Coronary artery (tissue), 2 donors: ENCODE measurements at regions not wholly inside any gene's neighbourhood (a gene's known extent, or its start where the extent isn't known, plus 50 kb on each side); places are given as distances from the start of the nearest gene placed in this dataset.

ENCODE experiments used
- DNase-seq: peaks from one replicate; pipeline ENCODE4 v3.0.0-alpha.2; 2017; ENCODE audit warnings: low spot score
- H3K27ac ChIP-seq, 2 donors: fragments of 200-600 bp; sonication (generic); one replicate each; pipeline ENCODE4 v1.5.1; 2016 to 2019
- H3K4me3 ChIP-seq: fragments of 200-600 bp; sonication (generic); 2 replicates; pipeline ENCODE4 v1.5.1; 2016; ENCODE audit warnings: mild to moderate bottlenecking, moderate library complexity
- TF ChIP-seq, protein P1 (sequence below): fragments of 200-600 bp; sonication (generic); IDR thresholded peaks from one replicate; pipeline ENCODE4 v1.5.1; 2019; ENCODE audit warnings: antibody characterized with exemption

DNA sequence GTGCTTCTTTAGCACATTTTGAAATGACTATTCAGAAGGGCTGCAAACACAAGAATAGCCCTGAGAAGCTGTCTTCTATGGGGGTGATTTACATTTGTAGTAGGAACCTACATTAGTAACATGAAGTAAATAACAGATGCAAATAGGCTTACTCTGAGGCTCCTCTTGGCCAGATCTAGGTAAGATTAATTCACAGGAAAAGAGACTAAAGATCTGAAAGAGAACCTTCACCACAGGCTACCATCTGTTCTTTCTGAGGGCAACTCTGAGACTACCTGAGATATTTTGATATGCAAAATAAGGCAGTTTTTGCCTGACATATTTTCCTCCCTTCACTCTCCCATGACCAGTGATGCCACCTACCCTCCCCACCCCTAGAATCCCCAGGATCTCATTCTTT, 1267.8 kb downstream of the PLA2G4A start:
- H3K4me3 ChIP-seq: no peak overlapping the region
- no peak for DNase-seq
- TF ChIP-seq, protein P1, sequence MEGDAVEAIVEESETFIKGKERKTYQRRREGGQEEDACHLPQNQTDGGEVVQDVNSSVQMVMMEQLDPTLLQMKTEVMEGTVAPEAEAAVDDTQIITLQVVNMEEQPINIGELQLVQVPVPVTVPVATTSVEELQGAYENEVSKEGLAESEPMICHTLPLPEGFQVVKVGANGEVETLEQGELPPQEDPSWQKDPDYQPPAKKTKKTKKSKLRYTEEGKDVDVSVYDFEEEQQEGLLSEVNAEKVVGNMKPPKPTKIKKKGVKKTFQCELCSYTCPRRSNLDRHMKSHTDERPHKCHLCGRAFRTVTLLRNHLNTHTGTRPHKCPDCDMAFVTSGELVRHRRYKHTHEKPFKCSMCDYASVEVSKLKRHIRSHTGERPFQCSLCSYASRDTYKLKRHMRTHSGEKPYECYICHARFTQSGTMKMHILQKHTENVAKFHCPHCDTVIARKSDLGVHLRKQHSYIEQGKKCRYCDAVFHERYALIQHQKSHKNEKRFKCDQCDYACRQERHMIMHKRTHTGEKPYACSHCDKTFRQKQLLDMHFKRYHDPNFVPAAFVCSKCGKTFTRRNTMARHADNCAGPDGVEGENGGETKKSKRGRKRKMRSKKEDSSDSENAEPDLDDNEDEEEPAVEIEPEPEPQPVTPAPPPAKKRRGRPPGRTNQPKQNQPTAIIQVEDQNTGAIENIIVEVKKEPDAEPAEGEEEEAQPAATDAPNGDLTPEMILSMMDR: no peak
- no peak overlapping the region for H3K27ac ChIP-seq

DNA sequence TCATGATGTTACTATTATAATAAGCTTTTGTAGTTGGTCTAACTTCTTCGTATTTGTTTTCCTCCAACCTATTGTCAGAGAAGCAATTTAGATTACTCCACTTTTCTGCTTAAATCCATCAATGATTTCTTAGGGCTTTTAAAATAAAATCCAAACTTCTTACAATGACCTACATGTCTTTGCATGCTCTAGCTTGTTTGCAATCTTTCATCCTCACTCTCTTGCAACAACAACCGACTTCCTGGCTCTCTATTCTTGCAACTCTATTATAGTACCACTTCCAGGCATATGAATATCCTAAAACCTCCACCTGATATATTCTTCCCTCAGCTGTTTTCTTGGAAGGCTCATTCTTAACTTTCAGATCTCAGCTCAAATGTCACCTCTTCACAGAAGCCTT, 1288.7 kb downstream of the PLA2G4A start:
- H3K27ac ChIP-seq: no peak overlapping the region
- H3K4me3 ChIP-seq: no peak overlapping the region
- TF ChIP-seq, protein P1: no peak
- DNase-seq: no peak

DNA sequence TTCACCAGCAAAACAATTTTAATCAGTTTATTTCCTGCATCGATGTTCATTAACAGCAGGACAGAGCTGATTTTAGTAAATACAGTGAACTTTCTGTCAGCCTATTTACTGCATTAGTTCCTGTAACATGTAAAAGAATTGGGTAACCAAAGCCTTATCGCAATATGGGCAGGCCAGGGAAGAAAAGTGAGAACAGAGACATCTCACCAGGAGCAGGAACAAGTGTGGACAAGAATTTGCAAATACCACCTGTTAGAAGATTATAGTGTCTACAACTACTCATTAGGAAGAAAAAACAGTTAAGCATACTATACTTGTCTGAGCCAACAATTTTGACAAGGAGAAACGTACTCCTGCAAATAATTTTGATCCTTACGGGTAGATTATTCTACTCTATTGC, 1293.9 kb downstream of the PLA2G4A start:
- TF ChIP-seq, protein P1: no peak

DNA sequence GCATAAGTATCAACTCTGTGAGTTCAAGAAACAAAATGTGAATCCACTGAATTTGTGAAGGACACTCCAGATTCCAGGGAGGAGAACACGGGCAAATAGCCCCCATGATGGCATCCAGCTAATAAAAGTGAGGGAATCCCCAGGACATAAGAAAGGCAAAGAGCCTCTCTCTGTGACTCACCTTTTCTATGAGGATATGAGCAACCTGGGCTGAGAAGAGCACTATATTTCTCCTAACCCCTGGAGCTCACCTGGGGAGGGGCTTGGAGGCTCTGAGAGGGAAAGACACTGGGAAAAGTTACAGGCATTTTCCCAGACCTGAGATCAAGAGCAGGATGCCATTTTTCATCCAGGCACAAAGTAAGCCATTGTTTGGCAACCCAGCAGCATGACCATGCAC, 1298.8 kb downstream of the PLA2G4A start:
- Histone ChIP-seq H3K4me3 (no peak overlapping the region), H3K27ac (no peak overlapping the region)
- TF ChIP-seq, protein P1: no peak
- DNase-seq: no peak

More for the DNA sequence above, 1293.9 kb downstream of the PLA2G4A start:
- DNase-seq: no peak
- no peak overlapping the region for H3K4me3 ChIP-seq
- no peak overlapping the region for H3K27ac ChIP-seq

DNA sequence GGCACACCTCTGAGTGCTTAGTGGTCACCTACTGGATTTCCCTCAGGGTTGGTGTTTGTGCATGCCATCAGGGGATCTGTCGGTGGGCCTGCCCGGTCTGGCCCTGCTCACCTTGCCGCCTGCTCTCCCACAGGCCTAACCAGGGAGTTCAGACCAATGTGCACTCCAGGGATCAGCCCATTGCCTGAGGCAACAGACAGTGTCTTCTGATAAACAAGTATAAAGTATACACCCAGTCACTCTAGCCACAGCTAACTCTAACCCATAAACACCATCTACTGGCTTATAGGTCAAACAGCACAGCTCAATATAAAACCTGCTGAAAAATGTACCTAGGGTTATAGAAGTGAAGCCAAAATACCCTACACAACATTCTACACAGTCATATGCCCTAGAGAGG, 1300.0 kb downstream of the PLA2G4A start:
- H3K4me3 ChIP-seq: no peak overlapping the region
- TF ChIP-seq, protein P1: no peak
- H3K27ac ChIP-seq: no peak overlapping the region
- DNase-seq: no peak

DNA sequence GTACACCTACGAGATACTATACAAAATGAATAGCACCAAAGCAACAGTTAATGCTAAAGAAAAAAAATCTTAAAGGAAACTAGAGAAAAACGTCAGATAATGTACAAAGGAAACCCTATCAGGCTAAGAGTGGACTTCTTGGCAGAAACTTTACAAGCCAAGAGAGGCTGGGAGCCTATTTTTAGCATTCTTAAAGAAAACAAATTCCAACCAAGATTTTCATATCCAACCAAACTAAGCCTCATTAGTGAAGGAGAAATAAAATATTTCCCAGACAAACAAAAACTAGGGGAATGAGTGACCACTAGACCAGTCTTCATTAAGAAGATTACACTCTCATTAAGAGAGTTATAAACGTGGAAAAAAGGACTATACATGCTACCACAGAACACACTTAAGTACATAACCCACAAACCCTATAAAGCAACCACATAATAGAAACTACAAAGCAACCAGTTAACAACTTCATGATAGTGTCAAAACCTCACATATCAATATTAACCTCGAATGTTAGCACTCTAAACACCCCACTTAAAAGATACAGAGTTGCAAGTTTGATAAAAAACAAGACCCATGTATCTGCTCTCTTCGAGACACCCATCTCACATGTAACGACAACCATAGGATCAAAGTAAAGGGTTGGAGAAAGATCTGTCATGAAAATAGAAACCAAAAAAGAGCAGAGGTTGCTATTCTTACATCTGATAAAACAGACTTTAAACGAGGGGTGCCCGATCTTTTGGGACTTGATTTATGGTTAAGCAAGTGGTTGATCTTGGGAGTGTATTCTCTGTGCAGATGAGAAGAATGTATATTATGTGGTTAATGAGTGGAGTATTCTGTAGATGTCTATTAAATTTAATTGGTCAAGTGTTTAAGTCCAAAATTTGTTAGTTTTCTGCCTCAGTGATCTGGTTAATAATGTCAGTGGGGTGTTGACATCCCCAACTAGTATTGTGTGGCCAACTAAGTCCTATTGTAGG, 1301.4 kb downstream of the PLA2G4A start:
- H3K27ac ChIP-seq: no peak overlapping the region
- H3K4me3 ChIP-seq: no peak overlapping the region
- TF ChIP-seq, protein P1: no peak
- no peak for DNase-seq

DNA sequence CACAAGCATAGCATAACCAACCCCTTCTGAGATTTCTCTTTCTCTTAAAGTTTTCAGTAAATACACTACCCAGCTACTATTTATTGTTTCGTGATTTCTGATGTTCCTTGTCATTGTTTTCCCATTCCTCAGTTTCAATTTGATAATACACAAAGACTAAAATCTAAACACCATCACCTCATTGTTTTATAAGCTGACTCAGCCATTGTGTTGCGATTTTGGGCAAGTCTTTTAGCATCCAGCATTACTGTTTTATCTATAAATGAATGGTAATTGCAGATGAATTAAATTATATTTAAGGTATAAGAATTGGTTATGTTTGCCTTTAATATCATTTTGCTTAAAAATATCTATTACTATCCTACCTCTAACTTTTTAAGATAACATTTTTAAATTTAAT, 1308.5 kb downstream of the PLA2G4A start:
- DNase-seq: no peak
- Histone ChIP-seq H3K4me3 (no peak overlapping the region), H3K27ac (no peak overlapping the region)
- TF ChIP-seq, protein P1: no peak
